GM19397 (cell line): ENCODE measurements at regions not wholly inside any gene's neighbourhood (a gene's known extent, or its start where the extent isn't known, plus 50 kb on each side); places are given as distances from the start of the nearest gene placed in this dataset.

Source experiments
- ATAC-seq: cut with Tn5 transposase; IDR thresholded peaks from one replicate; pipeline ENCODE4 v1.9.1; 2021; ENCODE audit warnings: mild to moderate bottlenecking, moderate library complexity; ENCODE audit not compliant: unreplicated experiment

GRCh38 chr6:152904678-152905077 lies 78.2 kb downstream of the FBXO5 start:
- no peak for ATAC-seq

GRCh38 chr6:152905551-152906299 lies 77.1 kb downstream of the FBXO5 start:
- ATAC-seq: no peak

GRCh38 chr6:152909241-152909640 lies 73.6 kb downstream of the FBXO5 start:
- ATAC-seq: no peak

GRCh38 chr6:152916035-152916434 lies 66.8 kb downstream of the FBXO5 start:
- ATAC-seq: no peak

GRCh38 chr6:152918991-152919390 lies 63.9 kb downstream of the FBXO5 start:
- no peak for ATAC-seq

GRCh38 chr6:152920016-152920415 lies 62.8 kb downstream of the FBXO5 start:
- ATAC-seq: no peak
